ENCODE measurements at regions not wholly inside any gene's neighbourhood (a gene's known extent, or its start where the extent isn't known, plus 50 kb on each side); places are given as distances from the start of the nearest gene placed in this dataset.

GRCh38 chrX:149374751-149375150, 130.4 kb downstream of the IDS start:
- H3K79me2 ChIP-seq (ENCODE audit: control insufficient read depth, insufficient read depth, low read length), result no peaks in the 10 kb centered on the region
- no peak overlapping the region for H3K4me3 ChIP-seq (ENCODE audit: control extremely low read depth in 1 of 5, extremely low read depth in 1 of 5, insufficient read depth in 1 of 5, low read depth in 2 of 5, low read length in 4 of 5)
- CTCF ChIA-PET, result no interaction called here
- Mint-ChIP-seq H3K27ac (no peak overlapping the region), H3K4me3 (no peak overlapping the region), H3K27me3 (no peaks in the 10 kb centered on the region), H3K4me1 (no peaks in the 10 kb centered on the region), H3K9me3 (ENCODE audit: insufficient read depth) (no peaks in the 10 kb centered on the region)
- no peak overlapping the region for H3K9ac ChIP-seq (ENCODE audit: low read length)
- DNase-seq (no peak), ATAC-seq (ENCODE audit: low read depth) (no peak)
- intact Hi-C loops (cut with micrococcal nuclease), result no loop called here
- WGBS (ENCODE audit: insufficient coverage), result no CpG with 5 or more reads among the region's 3 CpGs
- H3K27me3 ChIP-seq (replicated peaks in 1 of 4; ENCODE audit: control extremely low read depth in 1 of 4, control insufficient read depth in 3 of 4, insufficient read depth in 4 of 4, low read length in 3 of 4), result no peaks in the 10 kb centered on the region
- no peak overlapping the region for H2AFZ ChIP-seq (ENCODE audit: insufficient read depth, low read depth, low read length, poor library complexity, severe bottlenecking)
- H3K27ac ChIP-seq (ENCODE audit: low read length in 2 of 2), result no peak overlapping the region
- TF ChIP-seq EZH2 (IDR thresholded peaks at IDR 0.05; ENCODE audit: borderline replicate concordance, insufficient read depth, low read depth, low read length, poor library complexity, severe bottlenecking) (no peak), CTCF (IDR thresholded peaks at IDR 0.05) (no peak)
- no peaks in the 10 kb centered on the region for H4K20me1 ChIP-seq (ENCODE audit: control insufficient read depth, insufficient read depth, low read length, poor library complexity, severe bottlenecking)
- no peak overlapping the region for H3K4me2 ChIP-seq (replicated peaks; ENCODE audit: low read depth, low read length, poor library complexity, severe bottlenecking)
- H3K4me1 ChIP-seq (ENCODE audit: control insufficient read depth in 2 of 2, insufficient read depth in 2 of 2, low read length in 2 of 2), result no peaks in the 10 kb centered on the region
- H3K9me3 ChIP-seq (ENCODE audit: control extremely low read depth in 1 of 3, control insufficient read depth in 2 of 3, insufficient read depth in 1 of 3, low read length in 2 of 3), result no peaks in the 10 kb centered on the region
- POLR2A ChIA-PET, result no interaction called here
- no peaks in the 10 kb centered on the region for H3K36me3 ChIP-seq (replicated peaks in 1 of 2; ENCODE audit: control extremely low read depth in 1 of 2, control insufficient read depth in 1 of 2, extremely low read depth in 1 of 2, insufficient read depth in 2 of 2, low read length in 1 of 2)

GRCh38 chrX:149372866-149373265, 132.2 kb downstream of the IDS start:
- Mint-ChIP-seq H3K4me1 (no peaks in the 10 kb centered on the region), H3K27me3 (no peaks in the 10 kb centered on the region), H3K9me3 (ENCODE audit: insufficient read depth) (no peaks in the 10 kb centered on the region), H3K27ac (no peak overlapping the region), H3K4me3 (no peak overlapping the region)
- Histone ChIP-seq H3K9ac (ENCODE audit: low read length) (no peak overlapping the region), H3K79me2 (ENCODE audit: control insufficient read depth, insufficient read depth, low read length) (no peaks in the 10 kb centered on the region), H3K27me3 (replicated peaks in 1 of 4; ENCODE audit: control extremely low read depth in 1 of 4, control insufficient read depth in 3 of 4, insufficient read depth in 4 of 4, low read length in 3 of 4) (no peaks in the 10 kb centered on the region), H3K4me1 (ENCODE audit: control insufficient read depth in 2 of 2, insufficient read depth in 2 of 2, low read length in 2 of 2) (no peaks in the 10 kb centered on the region), H3K4me2 (replicated peaks; ENCODE audit: low read depth, low read length, poor library complexity, severe bottlenecking) (no peak overlapping the region), H3K9me3 (ENCODE audit: control extremely low read depth in 1 of 3, control insufficient read depth in 2 of 3, insufficient read depth in 1 of 3, low read length in 2 of 3) (no peaks in the 10 kb centered on the region), H4K20me1 (ENCODE audit: control insufficient read depth, insufficient read depth, low read length, poor library complexity, severe bottlenecking) (no peaks in the 10 kb centered on the region), H3K36me3 (replicated peaks in 1 of 2; ENCODE audit: control extremely low read depth in 1 of 2, control insufficient read depth in 1 of 2, extremely low read depth in 1 of 2, insufficient read depth in 2 of 2, low read length in 1 of 2) (no peaks in the 10 kb centered on the region), H3K27ac (ENCODE audit: low read length in 2 of 2) (no peak overlapping the region), H3K4me3 (ENCODE audit: control extremely low read depth in 1 of 5, extremely low read depth in 1 of 5, insufficient read depth in 1 of 5, low read depth in 2 of 5, low read length in 4 of 5) (no peak overlapping the region), H2AFZ (ENCODE audit: insufficient read depth, low read depth, low read length, poor library complexity, severe bottlenecking) (no peak overlapping the region)
- no peak for ATAC-seq (ENCODE audit: low read depth)
- ChIA-PET POLR2A (no interaction called here), CTCF (no interaction called here)
- intact Hi-C loops (cut with micrococcal nuclease), result no loop called here
- 42% methylated on average over 2 of the region's 2 CpGs for WGBS (ENCODE audit: insufficient coverage)
- DNase-seq, result no peak
- TF ChIP-seq CTCF (IDR thresholded peaks at IDR 0.05), result no peak
- TF ChIP-seq EZH2 (IDR thresholded peaks at IDR 0.05; ENCODE audit: borderline replicate concordance, insufficient read depth, low read depth, low read length, poor library complexity, severe bottlenecking), result no peak
